WERI-Rb-1 (cell line): ENCODE measurements at regions not wholly inside any gene's neighbourhood (a gene's known extent, or its start where the extent isn't known, plus 50 kb on each side); places are given as distances from the start of the nearest gene placed in this dataset.

Experiments used
- DNase-seq: peaks from one replicate; pipeline ENCODE4 v3.0.0-alpha.2; 2020
- H3K27ac ChIP-seq: fragments of 250-450 bp; sonication (Bioruptor Pico); 2 replicates; pipeline ENCODE4 v1.5.1; 2020; ENCODE audit warnings: mild to moderate bottlenecking, moderate library complexity
- H3K27me3 ChIP-seq: fragments of 250-450 bp; sonication (Bioruptor Pico); 2 replicates; pipeline ENCODE4 v1.5.1; 2021; ENCODE audit warnings: mild to moderate bottlenecking, low read depth, moderate library complexity; ENCODE audit not compliant: insufficient read depth, severe bottlenecking
- H3K36me3 ChIP-seq: fragments of 250-450 bp; sonication (Bioruptor Pico); 2 replicates; pipeline ENCODE4 v1.5.1; 2020; ENCODE audit warnings: mild to moderate bottlenecking, moderate library complexity
- H3K4me3 ChIP-seq: 2 replicates; pipeline ENCODE4 v1.5.1; 2011; ENCODE audit warnings: low read depth, mild to moderate bottlenecking, control low read depth, low read length
- H3K9me3 ChIP-seq: fragments of 250-450 bp; sonication (Bioruptor Pico); 2 replicates; pipeline ENCODE4 v1.5.1; 2021; ENCODE audit warnings: mild to moderate bottlenecking, moderate library complexity; ENCODE audit not compliant: severe bottlenecking
- CTCF ChIP-seq: IDR thresholded peaks from 2 replicates; pipeline ENCODE4 v1.5.1; 2011; ENCODE audit warnings: low read depth, mild to moderate bottlenecking, control low read depth, inconsistent platforms, low read length

GRCh38 chr3:150117076-150117475 lies 146.4 kb upstream of the PFN2 start:
- Histone ChIP-seq H3K9me3 (no peaks in the 10 kb centered on the region), H3K27me3 (no peaks in the 10 kb centered on the region), H3K4me3 (no peak overlapping the region), H3K36me3 (no peaks in the 10 kb centered on the region), H3K27ac (no peak overlapping the region)
- DNase-seq: no peak
- no peak for TF ChIP-seq CTCF

- Histone ChIP-seq H3K4me3 (no peak overlapping the region), H3K36me3 (no peaks in the 10 kb centered on the region), H3K27ac (no peak overlapping the region), H3K9me3 (no peaks in the 10 kb centered on the region), H3K27me3 (no peaks in the 10 kb centered on the region)
- DNase-seq: no peak
- TF ChIP-seq CTCF: no peak
These were observed 145.5 kb upstream of the PFN2 start for GRCh38 chr3:150116196-150116595.

DNA sequence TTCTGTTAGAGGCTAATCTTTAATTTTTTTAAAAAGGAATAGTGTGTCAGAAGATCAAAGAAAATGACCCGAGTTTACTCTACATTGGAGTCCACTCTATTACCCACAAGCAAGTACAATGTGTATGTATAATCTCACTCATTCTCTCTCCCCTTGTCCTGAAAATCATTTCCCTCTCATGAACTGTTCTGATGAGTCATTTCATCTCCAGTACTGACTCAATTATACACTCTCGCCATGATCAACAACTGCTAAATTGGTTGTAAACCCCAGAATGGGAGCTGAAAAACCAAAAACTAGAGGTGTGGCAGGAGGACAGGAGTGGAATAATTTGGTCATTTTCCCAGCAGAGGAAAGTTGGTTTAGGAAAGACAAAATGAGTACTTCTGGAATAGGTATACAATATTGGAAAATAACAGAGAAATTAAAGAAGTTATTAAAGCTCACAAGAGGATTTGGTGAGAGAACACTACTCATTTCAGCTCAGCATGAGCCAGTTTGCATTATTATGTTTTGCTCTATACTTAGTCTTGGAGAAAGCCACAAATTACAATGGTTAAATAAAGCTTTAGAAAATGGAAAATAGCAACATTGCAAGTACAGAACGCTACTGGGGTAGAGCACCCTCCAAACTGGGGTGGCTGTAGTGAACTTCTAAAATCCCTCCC lies 144.3 kb upstream of the PFN2 start:
- Histone ChIP-seq H3K36me3 (no peaks in the 10 kb centered on the region), H3K9me3 (no peaks in the 10 kb centered on the region), H3K4me3 (no peak overlapping the region), H3K27me3 (no peaks in the 10 kb centered on the region), H3K27ac (no peak overlapping the region)
- no peak for TF ChIP-seq CTCF
- no peak for DNase-seq

DNA sequence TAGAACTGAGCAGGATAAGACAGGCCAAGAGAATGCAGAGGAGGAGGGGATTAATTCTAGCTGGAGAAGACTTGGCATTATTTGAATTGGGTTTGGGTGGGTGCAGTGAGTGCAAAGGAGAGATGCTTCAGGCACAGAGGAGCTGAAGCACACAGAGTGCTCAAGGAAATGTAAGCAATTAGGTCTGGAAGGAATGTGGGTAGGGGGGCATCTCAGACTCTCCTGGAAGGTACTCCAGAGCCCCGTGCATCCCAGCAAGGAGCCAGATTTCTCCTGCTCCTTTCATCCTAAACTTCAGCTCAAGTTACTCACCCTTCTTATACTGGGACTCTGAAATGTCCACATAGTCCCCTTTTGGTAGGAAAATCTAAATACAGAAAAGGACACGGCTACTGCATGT lies 143.6 kb upstream of the PFN2 start:
- no peak overlapping the region for H3K27ac ChIP-seq
- no peak overlapping the region for H3K4me3 ChIP-seq
- TF ChIP-seq CTCF: no peak
- H3K27me3 ChIP-seq: no peaks in the 10 kb centered on the region
- H3K36me3 ChIP-seq: no peaks in the 10 kb centered on the region
- H3K9me3 ChIP-seq: no peaks in the 10 kb centered on the region
- no peak for DNase-seq

GRCh38 chr3:150110097-150110496 lies 139.4 kb upstream of the PFN2 start:
- Histone ChIP-seq H3K9me3 (no peaks in the 10 kb centered on the region), H3K27ac (no peak overlapping the region), H3K27me3 (no peaks in the 10 kb centered on the region), H3K4me3 (no peak overlapping the region), H3K36me3 (no peaks in the 10 kb centered on the region)
- no peak for DNase-seq
- TF ChIP-seq CTCF: no peak
